ENCODE measurements at regions not wholly inside any gene's neighbourhood (a gene's known extent, or its start where the extent isn't known, plus 50 kb on each side); places are given as distances from the start of the nearest gene placed in this dataset.

GRCh38 chr11:115580416-115580815 is 76.2 kb upstream of the CADM1 start:
- intact Hi-C loops (cut with micrococcal nuclease) = no loop called here
- H3K9me3 Mint-ChIP-seq = peaks cover 0 to 2% (median 0%) of the 10 kb centered on the region in 7 donors

DNA sequence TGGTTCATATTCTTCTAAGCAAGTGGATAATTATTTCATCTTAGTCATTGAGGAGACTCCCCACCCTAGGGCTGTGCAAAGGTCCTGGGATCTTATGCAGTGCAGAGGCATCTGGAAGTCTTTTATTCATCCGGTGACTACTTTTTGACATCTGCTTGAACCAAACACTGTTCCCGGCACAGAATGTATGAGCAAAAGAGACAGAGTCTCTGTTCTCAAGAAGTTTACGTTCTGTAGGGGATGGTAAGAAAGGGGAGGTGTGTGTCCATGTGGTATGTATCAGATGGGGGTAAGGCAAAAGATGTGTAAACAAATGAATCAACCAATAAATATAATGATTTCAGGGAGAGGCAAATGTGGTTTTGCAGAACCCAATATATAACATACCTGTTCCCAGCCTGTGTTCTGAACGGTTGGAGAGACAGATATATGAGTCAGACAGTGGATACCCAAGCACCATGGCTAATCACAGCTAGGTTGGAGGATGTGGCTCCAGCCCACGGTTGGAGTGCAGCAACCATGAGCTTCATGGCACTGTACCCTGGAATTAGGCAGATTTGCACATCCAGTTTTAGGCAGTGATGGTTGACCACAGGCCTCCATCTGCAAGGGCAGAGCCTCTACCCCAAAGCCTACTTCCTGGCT is 75.1 kb upstream of the CADM1 start:
- H3K4me3 ChIP-seq (replicated peaks in 1 of 3; ENCODE audit: low read depth in 2 of 3, low read length in 3 of 3) = no peak overlapping the region

More at GRCh38 chr11:115580416-115580815, 76.2 kb upstream of the CADM1 start:
- no peak for DNase-seq
- no peaks in the 10 kb centered on the region for H3K36me3 Mint-ChIP-seq
- H3K27ac ChIP-seq (ENCODE audit: low read depth in 1 of 2, low read length in 2 of 2) = no peak overlapping the region
- no peak overlapping the region for H3K4me3 Mint-ChIP-seq
- no peaks in the 10 kb centered on the region for H3K79me2 ChIP-seq (ENCODE audit: insufficient read depth, low read length)
- no peak for TF ChIP-seq CTCF (IDR thresholded peaks at IDR 0.05)
- no peak overlapping the region for H3K4me3 ChIP-seq (replicated peaks in 1 of 3; ENCODE audit: low read depth in 2 of 3, low read length in 3 of 3)
- H3K4me2 ChIP-seq (replicated peaks; ENCODE audit: extremely low read depth, low read length, poor library complexity, severe bottlenecking) = no peak overlapping the region
- no peaks in the 10 kb centered on the region for H3K4me1 ChIP-seq (ENCODE audit: control insufficient read depth in 1 of 2, insufficient read depth in 2 of 2, low read length in 2 of 2)
- peaks cover 2 to 4% (median 3%) of the 10 kb centered on the region in 3 donors for H3K27me3 Mint-ChIP-seq (ENCODE audit: low read depth in 3 of 3)
- WGBS (ENCODE audit: insufficient coverage) = no CpG with 5 or more reads among the region's 4 CpGs
- H3K36me3 ChIP-seq (replicated peaks in 1 of 2; ENCODE audit: control insufficient read depth in 1 of 2, insufficient read depth in 2 of 2, low read length in 2 of 2) = no peaks in the 10 kb centered on the region
- H3K27me3 ChIP-seq (ENCODE audit: control insufficient read depth in 2 of 2, insufficient read depth in 2 of 2, low read length in 2 of 2) = no peaks in the 10 kb centered on the region
- no peak overlapping the region for H3K27ac Mint-ChIP-seq
- H2AFZ ChIP-seq (ENCODE audit: insufficient read depth, low read depth, low read length, poor library complexity, severe bottlenecking) = no peak overlapping the region
- H3K9me3 ChIP-seq (replicated peaks in 1 of 2; ENCODE audit: control insufficient read depth in 1 of 2, insufficient read depth in 1 of 2, low read length in 2 of 2) = no peaks in the 10 kb centered on the region
- no peak overlapping the region for H3K9ac ChIP-seq (ENCODE audit: insufficient read depth, low read length, poor library complexity, severe bottlenecking)
- no peaks in the 10 kb centered on the region for H3K4me1 Mint-ChIP-seq
- H4K20me1 ChIP-seq (ENCODE audit: insufficient read depth, low read length) = no peaks in the 10 kb centered on the region

More for the DNA sequence above, 75.1 kb upstream of the CADM1 start:
- Mint-ChIP-seq H3K9me3 (peaks cover 0 to 3% (median 0%) of the 10 kb centered on the region in 7 donors), H3K27ac (no peak overlapping the region), H3K4me1 (no peaks in the 10 kb centered on the region), H3K36me3 (no peaks in the 10 kb centered on the region), H3K27me3 (ENCODE audit: low read depth in 3 of 3) (peaks cover 3 to 7% (median 4%) of the 10 kb centered on the region in 3 donors), H3K4me3 (no peak overlapping the region)
- Histone ChIP-seq H3K79me2 (ENCODE audit: insufficient read depth, low read length) (no peaks in the 10 kb centered on the region), H3K4me2 (replicated peaks; ENCODE audit: extremely low read depth, low read length, poor library complexity, severe bottlenecking) (no peak overlapping the region), H3K27ac (ENCODE audit: low read depth in 1 of 2, low read length in 2 of 2) (no peak overlapping the region), H3K27me3 (ENCODE audit: control insufficient read depth in 2 of 2, insufficient read depth in 2 of 2, low read length in 2 of 2) (no peaks in the 10 kb centered on the region), H4K20me1 (ENCODE audit: insufficient read depth, low read length) (no peaks in the 10 kb centered on the region), H3K4me1 (ENCODE audit: control insufficient read depth in 1 of 2, insufficient read depth in 2 of 2, low read length in 2 of 2) (no peaks in the 10 kb centered on the region), H3K9ac (ENCODE audit: insufficient read depth, low read length, poor library complexity, severe bottlenecking) (no peak overlapping the region), H3K36me3 (replicated peaks in 1 of 2; ENCODE audit: control insufficient read depth in 1 of 2, insufficient read depth in 2 of 2, low read length in 2 of 2) (no peaks in the 10 kb centered on the region), H2AFZ (ENCODE audit: insufficient read depth, low read depth, low read length, poor library complexity, severe bottlenecking) (no peak overlapping the region), H3K9me3 (replicated peaks in 1 of 2; ENCODE audit: control insufficient read depth in 1 of 2, insufficient read depth in 1 of 2, low read length in 2 of 2) (no peaks in the 10 kb centered on the region)
- intact Hi-C loops (cut with micrococcal nuclease) = no loop called here
- DNase-seq = no peak
- no peak for TF ChIP-seq CTCF (IDR thresholded peaks at IDR 0.05)
- WGBS (ENCODE audit: insufficient coverage) = 82% methylated on average over 4 of the region's 5 CpGs

Data from CD14-positive monocyte (primary cell).